ENCODE measurements at regions not wholly inside any gene's neighbourhood (a gene's known extent, or its start where the extent isn't known, plus 50 kb on each side); places are given as distances from the start of the nearest gene placed in this dataset.

DNA sequence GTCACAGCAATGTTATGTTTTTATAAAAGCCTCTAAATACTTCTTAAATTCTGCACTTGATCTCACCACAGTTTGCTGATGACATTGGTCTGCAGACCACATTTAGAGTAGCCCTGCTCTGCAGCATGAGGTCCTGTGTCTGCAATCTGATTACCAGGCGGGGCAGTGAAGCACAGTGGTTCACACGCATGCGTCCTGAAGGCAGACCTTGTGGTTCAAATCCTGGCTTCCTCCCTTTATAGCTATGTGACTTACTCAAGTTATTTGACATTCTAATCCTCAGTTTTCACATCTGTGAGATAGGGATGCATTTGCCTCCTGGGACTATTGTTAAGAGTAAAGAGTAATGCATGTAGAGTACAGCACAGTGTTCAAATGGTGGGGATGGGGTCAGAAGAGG lies 50.3 kb downstream of the BMAL2 start:
- DNase-seq (ENCODE audit: extremely low read depth, insufficient read length), result no peak
- TF ChIP-seq, protein P1, sequence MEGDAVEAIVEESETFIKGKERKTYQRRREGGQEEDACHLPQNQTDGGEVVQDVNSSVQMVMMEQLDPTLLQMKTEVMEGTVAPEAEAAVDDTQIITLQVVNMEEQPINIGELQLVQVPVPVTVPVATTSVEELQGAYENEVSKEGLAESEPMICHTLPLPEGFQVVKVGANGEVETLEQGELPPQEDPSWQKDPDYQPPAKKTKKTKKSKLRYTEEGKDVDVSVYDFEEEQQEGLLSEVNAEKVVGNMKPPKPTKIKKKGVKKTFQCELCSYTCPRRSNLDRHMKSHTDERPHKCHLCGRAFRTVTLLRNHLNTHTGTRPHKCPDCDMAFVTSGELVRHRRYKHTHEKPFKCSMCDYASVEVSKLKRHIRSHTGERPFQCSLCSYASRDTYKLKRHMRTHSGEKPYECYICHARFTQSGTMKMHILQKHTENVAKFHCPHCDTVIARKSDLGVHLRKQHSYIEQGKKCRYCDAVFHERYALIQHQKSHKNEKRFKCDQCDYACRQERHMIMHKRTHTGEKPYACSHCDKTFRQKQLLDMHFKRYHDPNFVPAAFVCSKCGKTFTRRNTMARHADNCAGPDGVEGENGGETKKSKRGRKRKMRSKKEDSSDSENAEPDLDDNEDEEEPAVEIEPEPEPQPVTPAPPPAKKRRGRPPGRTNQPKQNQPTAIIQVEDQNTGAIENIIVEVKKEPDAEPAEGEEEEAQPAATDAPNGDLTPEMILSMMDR (IDR thresholded peaks at IDR 0.05; ENCODE audit: insufficient read depth, low read length, poor library complexity, severe bottlenecking), result no peak
- Histone ChIP-seq H3K4me3 (replicated peaks; ENCODE audit: low read depth, low read length) (no peak overlapping the region), H3K36me3 (ENCODE audit: control insufficient read depth, insufficient read depth, low read length) (peaks cover 8% of the 10 kb centered on the region), H3K27me3 (replicated peaks; ENCODE audit: control insufficient read depth, insufficient read depth, low read length) (no peaks in the 10 kb centered on the region)

DNA sequence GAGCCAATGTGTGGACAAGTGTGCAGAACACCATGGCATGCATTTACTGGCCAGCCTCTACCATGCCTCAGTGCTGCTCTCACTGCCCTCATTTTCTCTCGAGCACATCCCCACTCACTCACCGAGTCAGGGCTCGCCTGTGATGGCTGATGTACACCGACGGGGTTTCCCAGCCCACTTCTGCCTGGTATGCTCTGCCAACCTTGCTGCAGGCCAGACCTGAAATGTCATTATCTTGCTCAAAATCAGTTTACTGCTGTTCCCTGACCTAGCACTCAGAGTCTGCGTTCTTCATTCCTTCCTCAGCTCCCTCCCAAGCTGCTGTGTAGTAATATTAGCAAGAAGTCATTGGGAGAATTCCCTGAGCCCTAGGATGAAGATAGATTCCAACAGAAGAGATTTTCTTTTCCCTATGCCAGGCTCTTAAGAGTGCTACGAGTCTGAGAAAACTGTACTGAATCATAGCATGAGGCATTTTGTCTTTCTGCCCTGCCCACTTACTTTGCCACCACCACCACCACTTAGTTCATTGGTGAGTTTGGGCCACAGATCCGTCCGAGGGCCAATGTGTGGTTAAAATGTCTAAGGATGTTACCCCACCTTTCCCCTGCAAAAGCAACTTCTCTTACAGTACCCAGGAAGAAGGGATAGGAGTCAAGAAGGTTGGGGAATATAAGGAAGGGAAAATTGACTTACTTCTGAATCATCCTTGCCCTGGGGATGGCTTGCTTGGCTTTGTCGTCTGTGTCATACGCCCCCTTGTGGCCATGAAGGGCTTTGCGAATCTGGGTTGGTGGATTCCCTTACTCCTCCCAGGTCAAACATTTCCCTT lies 51.0 kb downstream of the BMAL2 start:
- TF ChIP-seq, protein P1 (IDR thresholded peaks at IDR 0.05; ENCODE audit: insufficient read depth, low read length, poor library complexity, severe bottlenecking), result peak; percentile 90
- H3K4me3 ChIP-seq (replicated peaks; ENCODE audit: low read depth, low read length), result no peak overlapping the region
- H3K36me3 ChIP-seq (ENCODE audit: control insufficient read depth, insufficient read depth, low read length), result peaks cover 8% of the 10 kb centered on the region
- H3K27me3 ChIP-seq (replicated peaks; ENCODE audit: control insufficient read depth, insufficient read depth, low read length), result no peaks in the 10 kb centered on the region
- peak; percentile 3 for DNase-seq (ENCODE audit: extremely low read depth, insufficient read length)

DNA sequence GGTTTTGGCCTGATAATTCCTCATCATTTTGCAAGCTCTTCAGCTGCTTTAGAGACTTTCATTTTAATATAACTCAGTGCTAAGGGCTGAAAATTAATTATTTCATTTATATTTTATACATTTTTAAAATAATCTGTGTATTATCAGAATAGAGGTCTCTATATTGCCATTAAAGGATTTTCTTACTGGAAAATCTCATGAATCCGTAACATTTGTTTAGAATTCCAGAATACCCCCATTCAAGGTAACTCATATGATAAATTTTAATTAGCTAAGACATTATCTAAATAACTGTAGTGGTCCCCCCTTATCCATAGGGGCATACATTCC lies 51.6 kb downstream of the BMAL2 start:
- H3K36me3 ChIP-seq (ENCODE audit: control insufficient read depth, insufficient read depth, low read length), result peaks cover 8% of the 10 kb centered on the region
- DNase-seq (ENCODE audit: extremely low read depth, insufficient read length), result no peak
- TF ChIP-seq, protein P1 (IDR thresholded peaks at IDR 0.05; ENCODE audit: insufficient read depth, low read length, poor library complexity, severe bottlenecking), result no peak
- H3K4me3 ChIP-seq (replicated peaks; ENCODE audit: low read depth, low read length), result no peak overlapping the region
- H3K27me3 ChIP-seq (replicated peaks; ENCODE audit: control insufficient read depth, insufficient read depth, low read length), result no peaks in the 10 kb centered on the region

DNA sequence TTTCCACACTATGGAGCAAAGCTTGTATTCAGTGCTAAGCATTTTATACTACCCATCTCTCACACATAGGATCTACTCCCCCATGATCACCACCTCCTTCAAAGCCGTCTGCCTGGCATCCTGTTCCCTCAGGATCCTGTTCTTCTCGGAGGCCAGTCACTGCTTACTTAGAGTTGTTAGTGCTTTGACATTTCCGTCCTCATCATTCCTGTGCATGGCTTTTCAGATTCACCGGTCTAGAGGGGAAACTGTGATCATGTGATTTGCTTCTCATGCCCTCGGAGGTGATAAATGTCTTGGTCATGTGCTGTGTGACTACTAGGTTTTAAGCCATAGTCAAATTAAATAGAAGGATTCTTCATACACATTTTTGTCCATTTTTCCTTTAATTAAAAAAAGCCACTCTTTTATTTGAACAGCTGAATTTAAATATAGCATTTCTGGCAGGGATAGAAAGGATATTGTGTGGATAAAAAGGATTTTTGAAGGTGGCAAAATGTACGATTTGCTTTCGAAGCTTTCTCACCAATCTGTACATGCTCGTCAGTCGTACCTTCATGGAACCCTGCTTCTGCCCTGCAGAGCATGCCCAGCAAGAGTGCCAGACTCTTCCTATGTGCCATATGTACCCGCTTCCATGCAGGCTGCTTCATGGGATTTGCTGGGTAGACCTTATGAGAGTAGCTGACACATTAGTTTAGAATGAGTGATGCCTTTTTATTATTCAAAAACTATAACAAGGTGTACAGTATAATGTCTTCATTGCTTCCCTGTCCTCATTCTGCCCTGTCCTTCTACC lies 53.3 kb downstream of the BMAL2 start:
- no peak for DNase-seq (ENCODE audit: extremely low read depth, insufficient read length)
- Histone ChIP-seq H3K27me3 (replicated peaks; ENCODE audit: control insufficient read depth, insufficient read depth, low read length) (no peaks in the 10 kb centered on the region), H3K4me3 (replicated peaks; ENCODE audit: low read depth, low read length) (no peak overlapping the region), H3K36me3 (ENCODE audit: control insufficient read depth, insufficient read depth, low read length) (peaks cover 8% of the 10 kb centered on the region)
- TF ChIP-seq, protein P1 (IDR thresholded peaks at IDR 0.05; ENCODE audit: insufficient read depth, low read length, poor library complexity, severe bottlenecking), result no peak

DNA sequence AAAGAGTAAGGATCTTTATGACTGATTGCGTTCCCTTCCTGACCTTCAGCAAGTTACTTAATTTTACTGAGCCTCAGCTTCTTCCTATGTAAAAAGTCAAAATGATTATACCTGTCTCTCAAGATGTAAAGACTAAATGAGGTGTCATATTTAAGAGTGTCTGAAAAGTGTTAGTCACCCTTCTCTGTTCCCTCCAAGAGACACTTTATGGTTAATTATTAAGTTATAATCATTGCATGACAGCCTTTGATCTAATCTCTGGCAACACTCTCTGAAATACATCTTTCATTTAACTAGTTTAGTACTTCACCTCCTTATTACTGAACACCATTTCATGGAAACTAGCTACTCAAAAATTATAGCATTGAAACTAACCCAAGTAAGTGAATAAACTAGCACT lies 54.8 kb downstream of the BMAL2 start:
- TF ChIP-seq, protein P1 (IDR thresholded peaks at IDR 0.05; ENCODE audit: insufficient read depth, low read length, poor library complexity, severe bottlenecking), result no peak
- no peak for DNase-seq (ENCODE audit: extremely low read depth, insufficient read length)
- Histone ChIP-seq H3K27me3 (replicated peaks; ENCODE audit: control insufficient read depth, insufficient read depth, low read length) (no peaks in the 10 kb centered on the region), H3K36me3 (ENCODE audit: control insufficient read depth, insufficient read depth, low read length) (peaks cover 4% of the 10 kb centered on the region), H3K4me3 (replicated peaks; ENCODE audit: low read depth, low read length) (no peak overlapping the region)
